ENCODE measurements at regions not wholly inside any gene's neighbourhood (a gene's known extent, or its start where the extent isn't known, plus 50 kb on each side); places are given as distances from the start of the nearest gene placed in this dataset.

DNA sequence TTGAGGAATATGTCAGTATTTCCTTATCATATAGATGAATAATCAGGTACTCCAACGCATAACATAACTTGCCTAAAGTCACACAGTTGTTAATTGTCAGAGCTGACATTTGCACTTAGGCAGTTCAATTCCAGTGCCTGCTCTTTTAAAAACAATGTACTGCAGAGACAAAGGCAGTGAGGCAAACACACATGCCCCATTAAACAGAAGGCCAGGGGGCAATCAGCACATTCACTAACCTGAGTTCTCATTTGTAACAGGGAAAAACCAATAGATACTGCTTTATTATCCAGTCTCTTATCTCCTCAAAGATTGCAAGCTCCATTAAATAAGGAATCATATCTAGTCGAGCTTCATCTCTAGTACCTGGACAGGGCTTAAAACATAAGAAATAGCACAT lies 1017.4 kb downstream of the SQOR start (continued):
- TF ChIP-seq, protein P1, sequence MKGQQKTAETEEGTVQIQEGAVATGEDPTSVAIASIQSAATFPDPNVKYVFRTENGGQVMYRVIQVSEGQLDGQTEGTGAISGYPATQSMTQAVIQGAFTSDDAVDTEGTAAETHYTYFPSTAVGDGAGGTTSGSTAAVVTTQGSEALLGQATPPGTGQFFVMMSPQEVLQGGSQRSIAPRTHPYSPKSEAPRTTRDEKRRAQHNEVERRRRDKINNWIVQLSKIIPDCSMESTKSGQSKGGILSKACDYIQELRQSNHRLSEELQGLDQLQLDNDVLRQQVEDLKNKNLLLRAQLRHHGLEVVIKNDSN (CRISPR knock-in tag; IDR thresholded peaks at IDR 0.05): no peak
- TF ChIP-seq NFATC4 (CRISPR knock-in tag; IDR thresholded peaks at IDR 0.05) (no peak), KAT7 (CRISPR knock-in tag; IDR thresholded peaks at IDR 0.05; ENCODE audit: borderline replicate concordance) (no peak)
- TF ChIP-seq, protein P2, sequence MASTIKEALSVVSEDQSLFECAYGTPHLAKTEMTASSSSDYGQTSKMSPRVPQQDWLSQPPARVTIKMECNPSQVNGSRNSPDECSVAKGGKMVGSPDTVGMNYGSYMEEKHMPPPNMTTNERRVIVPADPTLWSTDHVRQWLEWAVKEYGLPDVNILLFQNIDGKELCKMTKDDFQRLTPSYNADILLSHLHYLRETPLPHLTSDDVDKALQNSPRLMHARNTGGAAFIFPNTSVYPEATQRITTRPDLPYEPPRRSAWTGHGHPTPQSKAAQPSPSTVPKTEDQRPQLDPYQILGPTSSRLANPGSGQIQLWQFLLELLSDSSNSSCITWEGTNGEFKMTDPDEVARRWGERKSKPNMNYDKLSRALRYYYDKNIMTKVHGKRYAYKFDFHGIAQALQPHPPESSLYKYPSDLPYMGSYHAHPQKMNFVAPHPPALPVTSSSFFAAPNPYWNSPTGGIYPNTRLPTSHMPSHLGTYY (CRISPR knock-in tag; IDR thresholded peaks at IDR 0.05): no peak
- TF ChIP-seq, protein P3, sequence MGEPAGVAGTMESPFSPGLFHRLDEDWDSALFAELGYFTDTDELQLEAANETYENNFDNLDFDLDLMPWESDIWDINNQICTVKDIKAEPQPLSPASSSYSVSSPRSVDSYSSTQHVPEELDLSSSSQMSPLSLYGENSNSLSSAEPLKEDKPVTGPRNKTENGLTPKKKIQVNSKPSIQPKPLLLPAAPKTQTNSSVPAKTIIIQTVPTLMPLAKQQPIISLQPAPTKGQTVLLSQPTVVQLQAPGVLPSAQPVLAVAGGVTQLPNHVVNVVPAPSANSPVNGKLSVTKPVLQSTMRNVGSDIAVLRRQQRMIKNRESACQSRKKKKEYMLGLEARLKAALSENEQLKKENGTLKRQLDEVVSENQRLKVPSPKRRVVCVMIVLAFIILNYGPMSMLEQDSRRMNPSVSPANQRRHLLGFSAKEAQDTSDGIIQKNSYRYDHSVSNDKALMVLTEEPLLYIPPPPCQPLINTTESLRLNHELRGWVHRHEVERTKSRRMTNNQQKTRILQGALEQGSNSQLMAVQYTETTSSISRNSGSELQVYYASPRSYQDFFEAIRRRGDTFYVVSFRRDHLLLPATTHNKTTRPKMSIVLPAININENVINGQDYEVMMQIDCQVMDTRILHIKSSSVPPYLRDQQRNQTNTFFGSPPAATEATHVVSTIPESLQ (CRISPR knock-in tag; IDR thresholded peaks at IDR 0.05): no peak

DNA sequence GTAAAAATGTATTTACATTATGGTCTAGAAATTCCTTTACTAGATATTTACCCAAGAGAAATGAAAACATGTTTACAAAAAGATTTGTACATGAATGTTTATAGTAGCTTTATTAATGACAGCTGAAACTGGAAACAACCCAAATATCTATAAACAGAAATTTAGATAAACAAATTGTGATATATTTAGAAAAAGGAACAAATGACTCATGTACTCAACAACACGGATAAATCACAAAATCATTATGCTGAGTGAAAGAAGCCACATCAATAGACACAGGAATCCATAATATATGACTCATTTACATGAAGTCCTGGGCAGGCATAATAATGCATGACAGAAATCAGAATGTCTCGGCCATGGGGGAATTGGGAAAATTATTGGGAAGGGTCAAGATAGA lies 1020.2 kb downstream of the SQOR start:
- ATAC-seq (no peak), DNase-seq (ENCODE audit: low spot score) (no peak)
- H3K9me3 Mint-ChIP-seq: no peaks in the 10 kb centered on the region
- no peak overlapping the region for H3K27ac Mint-ChIP-seq
- no peaks in the 10 kb centered on the region for H3K27me3 Mint-ChIP-seq (ENCODE audit: low read depth)
- H3K4me3 Mint-ChIP-seq: no peak overlapping the region
- H3K36me3 Mint-ChIP-seq: no peaks in the 10 kb centered on the region
- TF ChIP-seq RELA (CRISPR knock-in tag; IDR thresholded peaks at IDR 0.05; ENCODE audit: borderline replicate concordance) (no peak), NR1H2 (CRISPR knock-in tag; IDR thresholded peaks at IDR 0.05) (no peak), CBFB (CRISPR knock-in tag; IDR thresholded peaks at IDR 0.05; ENCODE audit: low read depth) (no peak), ETV6 (CRISPR knock-in tag; IDR thresholded peaks at IDR 0.05) (no peak)
- TF ChIP-seq, protein P4, sequence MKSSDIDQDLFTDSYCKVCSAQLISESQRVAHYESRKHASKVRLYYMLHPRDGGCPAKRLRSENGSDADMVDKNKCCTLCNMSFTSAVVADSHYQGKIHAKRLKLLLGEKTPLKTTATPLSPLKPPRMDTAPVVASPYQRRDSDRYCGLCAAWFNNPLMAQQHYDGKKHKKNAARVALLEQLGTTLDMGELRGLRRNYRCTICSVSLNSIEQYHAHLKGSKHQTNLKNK (CRISPR knock-in tag; IDR thresholded peaks at IDR 0.05): no peak
- TF ChIP-seq, protein P5, sequence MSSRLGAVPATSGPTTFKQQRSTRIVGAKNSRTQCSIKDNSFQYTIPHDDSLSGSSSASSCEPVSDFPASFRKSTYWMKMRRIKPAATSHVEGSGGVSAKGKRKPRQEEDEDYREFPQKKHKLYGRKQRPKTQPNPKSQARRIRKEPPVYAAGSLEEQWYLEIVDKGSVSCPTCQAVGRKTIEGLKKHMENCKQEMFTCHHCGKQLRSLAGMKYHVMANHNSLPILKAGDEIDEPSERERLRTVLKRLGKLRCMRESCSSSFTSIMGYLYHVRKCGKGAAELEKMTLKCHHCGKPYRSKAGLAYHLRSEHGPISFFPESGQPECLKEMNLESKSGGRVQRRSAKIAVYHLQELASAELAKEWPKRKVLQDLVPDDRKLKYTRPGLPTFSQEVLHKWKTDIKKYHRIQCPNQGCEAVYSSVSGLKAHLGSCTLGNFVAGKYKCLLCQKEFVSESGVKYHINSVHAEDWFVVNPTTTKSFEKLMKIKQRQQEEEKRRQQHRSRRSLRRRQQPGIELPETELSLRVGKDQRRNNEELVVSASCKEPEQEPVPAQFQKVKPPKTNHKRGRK (CRISPR knock-in tag; IDR thresholded peaks at IDR 0.05; ENCODE audit: borderline replicate concordance): no peak
- TF ChIP-seq, protein P6, sequence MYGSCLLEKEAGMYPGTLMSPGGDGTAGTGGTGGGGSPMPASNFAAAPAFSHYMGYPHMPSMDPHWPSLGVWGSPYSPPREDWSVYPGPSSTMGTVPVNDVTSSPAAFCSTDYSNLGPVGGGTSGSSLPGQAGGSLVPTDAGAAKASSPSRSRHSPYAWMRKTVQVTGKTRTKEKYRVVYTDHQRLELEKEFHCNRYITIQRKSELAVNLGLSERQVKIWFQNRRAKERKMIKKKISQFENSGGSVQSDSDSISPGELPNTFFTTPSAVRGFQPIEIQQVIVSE (CRISPR knock-in tag; IDR thresholded peaks at IDR 0.05; ENCODE audit: borderline replicate concordance): no peak
- TF ChIP-seq, protein P7, sequence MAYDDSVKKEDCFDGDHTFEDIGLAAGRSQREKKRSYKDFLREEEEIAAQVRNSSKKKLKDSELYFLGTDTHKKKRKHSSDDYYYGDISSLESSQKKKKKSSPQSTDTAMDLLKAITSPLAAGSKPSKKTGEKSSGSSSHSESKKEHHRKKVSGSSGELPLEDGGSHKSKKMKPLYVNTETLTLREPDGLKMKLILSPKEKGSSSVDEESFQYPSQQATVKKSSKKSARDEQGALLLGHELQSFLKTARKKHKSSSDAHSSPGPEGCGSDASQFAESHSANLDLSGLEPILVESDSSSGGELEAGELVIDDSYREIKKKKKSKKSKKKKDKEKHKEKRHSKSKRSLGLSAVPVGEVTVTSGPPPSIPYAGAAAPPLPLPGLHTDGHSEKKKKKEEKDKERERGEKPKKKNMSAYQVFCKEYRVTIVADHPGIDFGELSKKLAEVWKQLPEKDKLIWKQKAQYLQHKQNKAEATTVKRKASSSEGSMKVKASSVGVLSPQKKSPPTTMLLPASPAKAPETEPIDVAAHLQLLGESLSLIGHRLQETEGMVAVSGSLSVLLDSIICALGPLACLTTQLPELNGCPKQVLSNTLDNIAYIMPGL (CRISPR knock-in tag; IDR thresholded peaks at IDR 0.05): no peak
- TF ChIP-seq, protein P8, sequence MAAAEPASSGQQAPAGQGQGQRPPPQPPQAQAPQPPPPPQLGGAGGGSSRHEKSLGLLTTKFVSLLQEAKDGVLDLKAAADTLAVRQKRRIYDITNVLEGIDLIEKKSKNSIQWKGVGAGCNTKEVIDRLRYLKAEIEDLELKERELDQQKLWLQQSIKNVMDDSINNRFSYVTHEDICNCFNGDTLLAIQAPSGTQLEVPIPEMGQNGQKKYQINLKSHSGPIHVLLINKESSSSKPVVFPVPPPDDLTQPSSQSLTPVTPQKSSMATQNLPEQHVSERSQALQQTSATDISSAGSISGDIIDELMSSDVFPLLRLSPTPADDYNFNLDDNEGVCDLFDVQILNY (CRISPR knock-in tag; IDR thresholded peaks at IDR 0.05): no peak
- H3K4me1 Mint-ChIP-seq: no peaks in the 10 kb centered on the region
- POLR2A ChIA-PET: no interaction called here
- CTCF ChIA-PET: no interaction called here

Data from WTC11 (cell line).